GM12891 (cell line): ENCODE measurements at regions not wholly inside any gene's neighbourhood (a gene's known extent, or its start where the extent isn't known, plus 50 kb on each side); places are given as distances from the start of the nearest gene placed in this dataset.

Experiments
- DNase-seq: peaks from one replicate; pipeline ENCODE4 v3.0.0; 2011; ENCODE audit warnings: low spot score; ENCODE audit not compliant: insufficient read length
- FAIRE-seq: peaks from 2 replicates; lab custom pipeline; 2011; peaks lifted over from hg19 to GRCh38; lab: Jason Lieb, UNC
- PAX5 ChIP-seq: IDR thresholded peaks from 2 replicates; pipeline ENCODE4 v1.6.1; 2011; ENCODE audit warnings: low read length, moderate library complexity, mild to moderate bottlenecking; ENCODE audit not compliant: insufficient read depth, severe bottlenecking
- POLR2A ChIP-seq: IDR thresholded peaks from 2 replicates; pipeline ENCODE4 v1.6.1; 2011; ENCODE audit warnings: low read depth, low read length, control low read depth
- POLR2AphosphoS5 ChIP-seq: IDR thresholded peaks from 2 replicates; pipeline ENCODE4 v1.6.1; 2011; ENCODE audit warnings: low read depth, low read length, control low read depth
- POU2F2 ChIP-seq: IDR thresholded peaks from 2 replicates; pipeline ENCODE4 v1.6.1; 2011; ENCODE audit warnings: low read depth, mild to moderate bottlenecking, control low read depth, low read length, moderate library complexity
- SPI1 ChIP-seq: IDR thresholded peaks from 2 replicates; pipeline ENCODE4 v1.6.1; 2011; ENCODE audit warnings: low read depth, low read length, control low read depth
- TAF1 ChIP-seq: IDR thresholded peaks from 2 replicates; pipeline ENCODE4 v1.6.1; 2011; ENCODE audit warnings: low read depth, low read length, control low read depth

DNA sequence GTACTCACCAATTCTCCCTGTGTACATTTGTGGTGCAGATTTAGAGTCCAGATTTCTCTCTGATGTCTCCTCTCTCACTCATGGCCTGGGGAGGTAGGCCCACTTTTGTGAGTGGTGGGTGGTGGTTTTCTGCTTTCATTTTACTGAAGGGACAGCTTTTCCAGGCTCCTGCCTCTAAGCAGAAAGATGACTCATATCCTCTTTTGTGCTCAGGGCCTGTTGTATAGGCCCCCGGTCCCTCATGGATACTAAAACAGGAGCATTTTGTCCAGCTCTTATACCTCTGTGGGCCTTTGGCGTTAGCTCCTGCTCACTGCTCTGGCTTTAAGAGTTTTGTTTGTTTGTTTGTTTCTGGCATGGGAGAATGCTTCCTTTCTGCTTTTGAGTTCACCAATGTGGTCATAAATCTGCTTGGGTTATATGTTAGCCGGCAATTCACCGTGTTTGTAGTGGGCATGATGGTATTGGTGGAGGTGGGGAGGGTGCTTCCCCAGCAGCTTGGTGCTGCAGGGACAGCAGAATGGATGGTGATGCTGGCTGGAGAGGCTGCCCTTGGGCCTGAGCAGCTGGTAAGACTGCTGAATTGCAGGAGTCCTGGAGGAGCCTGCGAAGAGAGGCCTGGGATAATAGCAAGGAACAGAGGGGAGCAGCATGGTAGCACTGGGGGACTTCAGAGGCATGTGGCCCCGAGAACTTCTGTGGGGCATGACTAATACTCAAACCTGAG is 468.7 kb downstream of the RPS24 start:
- DNase-seq (no peak), FAIRE-seq (no peak)
- TF ChIP-seq SPI1 (no peak), POU2F2 (no peak), POLR2AphosphoS5 (no peak), POLR2A (no peak), TAF1 (no peak), PAX5 (no peak)

DNA sequence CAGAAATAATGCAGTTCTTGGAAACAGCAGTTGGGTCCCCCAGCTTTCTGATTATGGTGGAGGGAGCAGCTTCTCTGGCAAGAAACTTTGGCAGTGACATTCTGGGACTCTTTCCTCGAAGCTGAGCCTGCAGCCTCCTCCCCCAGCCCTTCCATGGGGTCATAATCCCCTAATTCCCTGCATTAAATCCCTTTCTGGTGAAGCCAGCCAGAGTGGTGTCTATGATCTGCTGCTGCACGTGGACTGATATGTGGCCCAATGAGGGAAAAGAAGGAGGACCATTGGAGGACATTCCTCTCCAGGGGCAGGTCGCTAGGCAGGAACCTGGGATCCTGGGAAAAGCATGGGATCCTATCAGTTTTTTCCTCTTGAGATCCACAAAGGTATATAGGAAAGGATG is 470.5 kb downstream of the RPS24 start:
- TF ChIP-seq PAX5 (no peak), TAF1 (no peak), SPI1 (no peak), POLR2A (no peak), POU2F2 (no peak), POLR2AphosphoS5 (no peak)
- DNase-seq, result no peak
- FAIRE-seq, result no peak

DNA sequence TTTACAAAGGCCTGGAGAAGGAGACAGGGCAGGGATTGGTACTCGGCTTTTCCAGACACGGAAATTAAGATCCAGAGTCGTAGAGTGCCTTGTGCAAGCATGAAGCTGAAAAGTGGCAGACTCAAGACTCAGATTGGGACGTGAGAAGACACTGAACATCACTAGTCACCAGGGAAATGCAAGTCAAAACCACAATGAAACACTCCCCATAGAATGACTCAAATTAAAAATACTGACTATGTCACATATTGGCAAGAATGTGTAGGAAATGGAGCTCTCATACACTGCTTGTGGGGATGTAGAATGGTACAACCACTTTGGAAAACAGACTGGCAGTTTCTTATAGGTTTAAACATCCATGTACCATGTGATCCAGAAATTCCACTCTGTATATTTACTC is 472.0 kb downstream of the RPS24 start:
- DNase-seq, result no peak
- FAIRE-seq, result no peak
- TF ChIP-seq POLR2AphosphoS5, result no peak

DNA sequence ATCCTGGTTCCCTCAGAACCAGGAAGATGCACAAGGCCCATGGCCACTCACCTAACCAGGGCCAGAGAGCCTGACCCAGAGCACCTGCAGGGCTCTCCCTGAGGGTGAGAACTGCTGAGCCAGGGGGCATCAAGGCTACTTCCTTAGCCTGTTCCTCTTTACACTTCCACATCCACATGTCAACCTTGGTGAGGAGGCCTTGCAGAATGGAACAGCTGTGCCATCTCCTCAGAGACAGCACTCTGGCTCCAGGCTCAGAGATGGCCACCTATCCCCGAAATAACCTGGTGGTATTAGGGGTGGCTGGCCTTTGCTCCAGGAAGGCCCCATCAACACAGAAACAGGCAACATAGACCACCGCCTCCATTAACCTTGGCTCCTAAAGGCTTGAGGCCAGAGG is 473.0 kb downstream of the RPS24 start:
- DNase-seq (no peak), FAIRE-seq (no peak)
- TF ChIP-seq SPI1 (no peak), POLR2A (no peak), POLR2AphosphoS5 (no peak), TAF1 (no peak), POU2F2 (no peak), PAX5 (no peak)

DNA sequence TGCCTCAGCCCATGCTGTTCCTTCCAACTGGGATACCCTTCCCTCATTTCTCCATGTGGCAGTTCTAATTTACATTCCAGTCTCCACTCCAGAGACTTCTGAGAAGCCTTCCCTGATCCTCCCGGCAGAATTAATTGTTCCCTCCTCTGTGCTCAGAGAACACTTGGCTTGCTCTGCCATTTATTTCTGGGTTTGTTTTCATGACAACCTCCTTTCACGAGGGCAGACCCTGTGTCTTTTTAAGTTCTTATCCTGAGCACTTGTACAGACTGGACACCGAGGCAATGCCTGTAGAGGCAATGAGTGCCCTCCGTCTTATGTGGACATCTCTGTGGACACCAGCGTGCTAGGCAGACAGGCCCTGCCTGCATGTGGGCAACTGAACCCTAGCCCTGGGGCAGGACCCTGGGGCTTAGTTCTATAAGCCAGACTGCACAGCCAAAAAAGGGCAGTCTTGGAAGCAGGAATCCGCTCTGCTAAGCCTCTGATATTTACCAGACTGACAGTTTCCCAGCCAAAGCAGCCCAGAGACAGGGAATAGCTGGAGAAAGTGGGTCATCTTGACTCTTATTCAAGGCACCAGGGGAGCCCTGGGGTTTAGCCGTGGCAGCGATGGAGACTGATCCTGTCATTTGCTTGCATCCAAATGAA is 474.0 kb downstream of the RPS24 start:
- FAIRE-seq (no peak), DNase-seq (no peak)
- no peak for TF ChIP-seq POLR2A
- no peak for TF ChIP-seq POLR2AphosphoS5
- TF ChIP-seq PAX5, result no peak
- TF ChIP-seq POU2F2, result no peak
- no peak for TF ChIP-seq TAF1
- no peak for TF ChIP-seq SPI1

DNA sequence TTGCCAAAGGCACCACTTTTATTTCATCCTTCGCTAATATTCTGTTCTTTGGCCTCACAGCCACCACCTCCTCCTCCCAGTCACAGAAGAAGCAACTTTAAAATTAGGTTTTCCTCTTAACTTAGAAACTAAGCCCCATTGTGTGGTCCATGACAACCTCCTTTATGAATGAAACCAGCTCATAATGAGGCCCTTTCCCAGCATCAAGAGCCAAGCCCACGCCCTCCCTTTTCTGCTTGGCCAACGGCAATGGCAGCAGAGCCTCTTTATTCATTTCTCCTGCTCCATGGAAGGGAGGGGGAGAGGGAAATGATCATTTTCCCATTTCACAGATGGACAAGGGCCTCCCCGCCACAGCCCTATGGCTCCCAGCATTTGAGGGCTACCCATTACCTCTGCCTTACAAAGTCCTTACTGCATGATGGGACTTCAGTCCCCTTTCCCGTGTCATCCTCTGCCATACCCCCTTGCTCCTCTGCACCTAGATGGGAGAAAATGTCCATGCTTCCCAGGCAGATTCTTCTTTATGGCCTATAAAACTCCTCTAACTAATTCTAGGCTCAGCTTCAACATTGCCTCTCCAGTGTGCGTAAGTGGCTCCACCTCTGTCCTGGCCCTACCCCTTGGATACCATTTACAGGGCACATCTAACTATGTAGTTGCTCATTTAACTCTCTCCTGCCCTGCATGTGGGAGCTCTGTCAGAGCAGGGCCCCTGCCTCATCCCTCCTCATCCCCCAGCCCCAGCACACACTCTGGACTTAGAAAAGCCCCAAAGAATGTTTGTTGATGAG is 475.5 kb downstream of the RPS24 start:
- FAIRE-seq (no peak), DNase-seq (no peak)
- TF ChIP-seq PAX5, result no peak
- TF ChIP-seq POLR2A, result no peak
- TF ChIP-seq SPI1, result no peak
- TF ChIP-seq TAF1, result no peak
- TF ChIP-seq POLR2AphosphoS5, result no peak
- no peak for TF ChIP-seq POU2F2

DNA sequence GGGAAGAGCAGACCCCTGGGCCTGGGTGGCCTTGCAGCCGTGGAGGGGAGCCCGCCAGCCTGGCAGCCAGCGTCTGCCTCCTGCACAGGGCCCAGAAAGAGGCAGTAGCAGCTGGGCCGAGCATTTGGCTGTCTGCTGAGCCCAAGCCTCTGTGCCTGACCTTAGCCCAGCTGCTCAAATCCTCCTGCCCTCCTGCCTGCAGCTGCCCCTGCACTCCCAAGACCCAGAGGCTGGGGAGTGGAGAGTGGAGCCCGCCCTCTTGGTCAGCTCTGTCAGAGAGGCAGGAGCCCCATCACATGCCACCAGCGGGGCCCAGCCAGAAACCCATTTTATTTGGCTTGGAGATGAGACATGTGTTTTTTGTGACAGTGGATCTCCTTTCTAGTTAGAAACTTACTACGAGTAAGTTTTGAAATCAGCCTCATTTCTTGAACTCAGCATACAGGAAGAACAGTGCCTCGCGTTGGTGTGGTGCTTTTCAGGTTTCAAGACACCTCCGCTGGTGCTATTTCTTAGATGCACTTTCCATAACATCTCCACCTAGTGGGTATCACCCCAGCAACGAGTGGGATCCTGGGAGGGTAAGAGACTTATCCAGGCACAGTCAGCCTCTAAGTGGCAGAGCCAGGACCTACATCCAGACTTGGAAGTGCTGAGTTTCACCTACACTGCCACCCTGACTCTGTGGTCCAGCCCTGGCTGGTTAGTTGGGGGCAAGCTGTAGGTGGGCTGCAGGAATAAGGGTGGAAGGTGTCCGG is 477.1 kb downstream of the RPS24 start:
- no peak for TF ChIP-seq POLR2A
- TF ChIP-seq SPI1, result no peak
- TF ChIP-seq PAX5, result no peak
- TF ChIP-seq POLR2AphosphoS5, result no peak
- no peak for TF ChIP-seq POU2F2
- no peak for TF ChIP-seq TAF1
- FAIRE-seq (no peak), DNase-seq (no peak)

DNA sequence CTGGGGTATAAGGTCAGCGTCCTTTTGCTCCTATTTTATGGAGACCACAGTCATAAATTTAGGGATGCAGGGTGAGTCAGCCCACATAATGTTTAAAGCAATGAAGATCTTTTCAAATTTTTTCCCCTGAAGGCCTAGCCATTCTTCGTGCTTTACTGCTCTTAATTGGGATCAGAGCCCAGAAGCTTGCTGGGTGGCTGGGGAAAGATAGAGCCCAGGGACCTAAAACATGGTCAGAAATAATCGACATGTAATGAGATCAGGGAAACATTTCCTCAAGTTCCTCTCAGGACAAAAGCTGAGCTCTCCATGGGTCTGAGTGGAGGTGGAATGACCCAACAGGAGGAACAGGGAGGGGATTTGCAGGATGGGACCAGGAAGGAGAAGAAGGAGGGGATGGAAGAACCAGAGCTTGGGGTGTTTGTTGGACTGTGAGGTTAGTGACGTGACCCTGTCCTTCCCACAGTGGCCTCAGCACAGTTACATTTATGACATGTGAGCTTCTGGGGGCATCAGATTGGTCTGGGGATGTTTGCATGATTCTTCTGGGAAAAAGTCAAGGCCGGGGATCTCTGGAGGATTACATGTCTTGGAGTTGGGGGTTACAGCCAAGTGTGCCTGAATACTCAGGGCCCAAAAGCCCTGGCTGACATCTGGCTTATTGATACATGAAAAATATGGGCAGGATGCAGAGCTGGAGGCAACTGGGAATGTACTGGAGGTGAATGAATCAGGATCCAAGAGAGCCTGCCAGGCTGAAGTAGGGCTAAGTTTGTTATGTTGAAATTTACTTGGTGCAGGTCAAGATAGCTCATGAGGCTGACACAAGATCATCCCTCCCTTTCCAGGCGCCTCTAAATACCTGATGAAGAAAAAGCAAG is 477.9 kb downstream of the RPS24 start:
- TF ChIP-seq POU2F2, result no peak
- no peak for TF ChIP-seq PAX5
- TF ChIP-seq POLR2AphosphoS5, result no peak
- no peak for TF ChIP-seq TAF1
- FAIRE-seq (no peak), DNase-seq (no peak)

DNA sequence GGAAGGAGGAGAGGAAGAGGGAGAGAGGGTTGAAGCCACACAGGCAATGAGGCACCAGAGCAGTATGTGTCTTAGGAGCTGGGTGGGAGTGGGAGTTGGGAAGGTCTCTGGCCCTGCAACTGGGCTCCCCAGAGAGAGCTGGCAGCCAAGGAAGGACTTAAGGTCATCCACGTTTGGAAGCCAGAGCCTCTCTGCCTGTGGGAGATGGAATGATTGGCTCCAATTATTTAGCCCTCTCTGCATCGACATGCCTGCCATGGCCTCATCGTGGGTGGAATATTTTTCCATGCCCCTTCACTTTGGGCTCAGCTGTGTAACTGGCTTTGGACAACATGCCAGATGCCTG is 478.5 kb downstream of the RPS24 start:
- no peak for DNase-seq
- no peak for FAIRE-seq
- TF ChIP-seq TAF1, result no peak
- TF ChIP-seq POU2F2, result no peak
